ENCODE measurements at regions not wholly inside any gene's neighbourhood (a gene's known extent, or its start where the extent isn't known, plus 50 kb on each side); places are given as distances from the start of the nearest gene placed in this dataset.

GRCh38 chr12:19689226-19689625 lies 249.9 kb downstream of the AEBP2 start:
- no peak for TF ChIP-seq CTCF (IDR thresholded peaks at IDR 0.05; ENCODE audit: low read depth, low read length, missing control alignments)
- no peak for DNase-seq (ENCODE audit: extremely low read depth, low read depth)
- no peak overlapping the region for H3K4me3 ChIP-seq (replicated peaks; ENCODE audit: low read depth, low read length)

- no peak for DNase-seq (ENCODE audit: extremely low read depth, low read depth)
- TF ChIP-seq CTCF (IDR thresholded peaks at IDR 0.05; ENCODE audit: low read depth, low read length, missing control alignments), result no peak
- no peak overlapping the region for H3K4me3 ChIP-seq (replicated peaks; ENCODE audit: low read depth, low read length)
Observed at GRCh38 chr12:19689801-19690472, 250.6 kb downstream of the AEBP2 start.

- TF ChIP-seq CTCF (IDR thresholded peaks at IDR 0.05; ENCODE audit: low read depth, low read length, missing control alignments), result no peak
Observed at GRCh38 chr12:19692091-19692490, 252.8 kb downstream of the AEBP2 start.

GRCh38 chr12:19692566-19692965 lies 253.3 kb downstream of the AEBP2 start:
- no peak overlapping the region for H3K4me3 ChIP-seq (replicated peaks; ENCODE audit: low read depth, low read length)
- DNase-seq (ENCODE audit: extremely low read depth, low read depth), result no peak
- no peak for TF ChIP-seq CTCF (IDR thresholded peaks at IDR 0.05; ENCODE audit: low read depth, low read length, missing control alignments)

More at GRCh38 chr12:19692091-19692490, 252.8 kb downstream of the AEBP2 start:
- H3K4me3 ChIP-seq (replicated peaks; ENCODE audit: low read depth, low read length), result no peak overlapping the region
- no peak for DNase-seq (ENCODE audit: extremely low read depth, low read depth)

- no peak for TF ChIP-seq CTCF (IDR thresholded peaks at IDR 0.05; ENCODE audit: low read depth, low read length, missing control alignments)
- H3K4me3 ChIP-seq (replicated peaks; ENCODE audit: low read depth, low read length), result no peak overlapping the region
- no peak for DNase-seq (ENCODE audit: extremely low read depth, low read depth)
Observed at GRCh38 chr12:19694627-19695026, 255.3 kb downstream of the AEBP2 start.

- no peak for DNase-seq (ENCODE audit: extremely low read depth, low read depth)
- H3K4me3 ChIP-seq (replicated peaks; ENCODE audit: low read depth, low read length), result no peak overlapping the region
- no peak for TF ChIP-seq CTCF (IDR thresholded peaks at IDR 0.05; ENCODE audit: low read depth, low read length, missing control alignments)
Observed at GRCh38 chr12:19695244-19696098, 256.2 kb downstream of the AEBP2 start.

Data from HFF-Myc (cell line).